Adrenal gland (tissue), 5 donors: ENCODE measurements at regions not wholly inside any gene's neighbourhood (a gene's known extent, or its start where the extent isn't known, plus 50 kb on each side); places are given as distances from the start of the nearest gene placed in this dataset.
"Not testable (repeated sequence)": the region's sequence is repeated elsewhere in the genome, so short reads cannot be mapped to it uniquely, and the experiment has no call there.

Experiments used
- CTCF ChIP-seq, 6 experiments: fragments of 450-650 bp in 4 of 6; fragments of 200-600 bp in 2 of 6; sonication (generic) in 1 of 6; IDR thresholded peaks; 1 replicate in 5 of 6; 2 replicates in 1 of 6; pipeline versions ENCODE4 v1.5.1 to v1.8.0; 2016 to 2021; ENCODE audit warnings: antibody characterized with exemption in 6 of 6, mild to moderate bottlenecking in 2 of 6, moderate library complexity in 1 of 6
- POLR2A ChIP-seq, 2 donors: fragments of 450-650 bp; IDR thresholded peaks; one replicate each; pipeline ENCODE4 v1.6.1; 2017; ENCODE audit warnings: antibody characterized with exemption in 2 of 2, mild to moderate bottlenecking in 2 of 2, moderate library complexity in 1 of 2
- donor health status: DM: no; HTN: no; CAD: no.

- not testable (repeated sequence) for TF ChIP-seq CTCF, POLR2A (IDR thresholded peaks at IDR 0.05)
Measured at GRCh38 chr7:128575277-128575676, 96.8 kb upstream of the GARIN1A start.
